RWPE2 (cell line): ENCODE measurements at regions not wholly inside any gene's neighbourhood (a gene's known extent, or its start where the extent isn't known, plus 50 kb on each side); places are given as distances from the start of the nearest gene placed in this dataset.

ENCODE experiments used
- ATAC-seq: fragments of 200-7000 bp; cut with Tn5 transposase; 3 replicates; pipeline ENCODE4 v1.9.1; 2021; ENCODE audit warnings: low read depth
- DNase-seq: peaks from one replicate; pipeline ENCODE4 v3.0.0-alpha.2; 2020; ENCODE audit warnings: low spot score
- H3K27ac ChIP-seq: fragments of 450-650 bp; 2 replicates; pipeline ENCODE4 v1.5.1; 2017; ENCODE audit warnings: mild to moderate bottlenecking; ENCODE audit not compliant: poor library complexity, severe bottlenecking
- H3K27me3 ChIP-seq: fragments of 250-450 bp; sonication (Bioruptor Pico); 2 replicates; pipeline ENCODE4 v1.5.1; 2021; ENCODE audit warnings: mild to moderate bottlenecking, moderate library complexity; ENCODE audit not compliant: insufficient read depth, poor library complexity, severe bottlenecking
- H3K36me3 ChIP-seq: fragments of 250-450 bp; sonication (Bioruptor Pico); 2 replicates; pipeline ENCODE4 v1.5.1; 2020; ENCODE audit warnings: low read depth, mild to moderate bottlenecking, moderate library complexity
- H3K4me1 ChIP-seq: fragments of 250-450 bp; sonication (Bioruptor Pico); 2 replicates; pipeline ENCODE4 v1.5.1; 2021; ENCODE audit warnings: mild to moderate bottlenecking, moderate library complexity; ENCODE audit not compliant: insufficient read depth, poor library complexity, severe bottlenecking
- H3K4me3 ChIP-seq: fragments of 250-450 bp; sonication (Bioruptor Pico); 2 replicates; pipeline ENCODE4 v1.5.1; 2021; ENCODE audit warnings: mild to moderate bottlenecking, moderate library complexity; ENCODE audit not compliant: severe bottlenecking
- H3K9me3 ChIP-seq: fragments of 250-450 bp; sonication (Bioruptor Pico); 2 replicates; pipeline ENCODE4 v1.5.1; 2021; ENCODE audit warnings: mild to moderate bottlenecking, moderate library complexity; ENCODE audit not compliant: severe bottlenecking
- TF ChIP-seq, protein P1 (sequence below): fragments of 450-650 bp; IDR thresholded peaks from one replicate; pipeline ENCODE4 v1.5.1; 2017; ENCODE audit warnings: mild to moderate bottlenecking, moderate library complexity; ENCODE audit not compliant: poor library complexity, severe bottlenecking

DNA sequence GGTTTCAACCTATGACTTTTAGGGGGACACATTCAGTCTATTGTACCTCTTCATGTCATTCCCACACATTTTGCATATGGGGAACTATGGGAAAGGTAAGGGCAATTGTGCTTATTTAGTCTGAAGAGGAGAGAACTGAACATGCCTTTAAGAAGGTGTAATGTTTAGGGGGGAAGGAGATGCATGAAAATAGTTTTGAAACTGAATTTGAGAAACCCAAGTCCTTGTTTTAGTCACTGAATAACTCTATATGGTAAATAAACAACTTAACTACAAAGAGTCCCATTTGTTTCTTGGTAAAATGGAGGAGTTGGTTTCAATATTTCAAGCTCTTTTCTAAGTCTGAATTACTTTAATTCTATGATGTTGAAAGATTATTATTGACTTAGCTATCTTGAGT, 166.1 kb downstream of the DNAJB9 start:
- H3K27me3 ChIP-seq = peaks cover 4% of the 10 kb centered on the region
- H3K36me3 ChIP-seq = no peaks in the 10 kb centered on the region
- TF ChIP-seq, protein P1, sequence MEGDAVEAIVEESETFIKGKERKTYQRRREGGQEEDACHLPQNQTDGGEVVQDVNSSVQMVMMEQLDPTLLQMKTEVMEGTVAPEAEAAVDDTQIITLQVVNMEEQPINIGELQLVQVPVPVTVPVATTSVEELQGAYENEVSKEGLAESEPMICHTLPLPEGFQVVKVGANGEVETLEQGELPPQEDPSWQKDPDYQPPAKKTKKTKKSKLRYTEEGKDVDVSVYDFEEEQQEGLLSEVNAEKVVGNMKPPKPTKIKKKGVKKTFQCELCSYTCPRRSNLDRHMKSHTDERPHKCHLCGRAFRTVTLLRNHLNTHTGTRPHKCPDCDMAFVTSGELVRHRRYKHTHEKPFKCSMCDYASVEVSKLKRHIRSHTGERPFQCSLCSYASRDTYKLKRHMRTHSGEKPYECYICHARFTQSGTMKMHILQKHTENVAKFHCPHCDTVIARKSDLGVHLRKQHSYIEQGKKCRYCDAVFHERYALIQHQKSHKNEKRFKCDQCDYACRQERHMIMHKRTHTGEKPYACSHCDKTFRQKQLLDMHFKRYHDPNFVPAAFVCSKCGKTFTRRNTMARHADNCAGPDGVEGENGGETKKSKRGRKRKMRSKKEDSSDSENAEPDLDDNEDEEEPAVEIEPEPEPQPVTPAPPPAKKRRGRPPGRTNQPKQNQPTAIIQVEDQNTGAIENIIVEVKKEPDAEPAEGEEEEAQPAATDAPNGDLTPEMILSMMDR = no peak
- DNase-seq = no peak
- H3K4me3 ChIP-seq = no peak overlapping the region
- H3K9me3 ChIP-seq = peaks cover 3% of the 10 kb centered on the region
- ATAC-seq = no peak
- H3K4me1 ChIP-seq = no peaks in the 10 kb centered on the region
- no peak overlapping the region for H3K27ac ChIP-seq

DNA sequence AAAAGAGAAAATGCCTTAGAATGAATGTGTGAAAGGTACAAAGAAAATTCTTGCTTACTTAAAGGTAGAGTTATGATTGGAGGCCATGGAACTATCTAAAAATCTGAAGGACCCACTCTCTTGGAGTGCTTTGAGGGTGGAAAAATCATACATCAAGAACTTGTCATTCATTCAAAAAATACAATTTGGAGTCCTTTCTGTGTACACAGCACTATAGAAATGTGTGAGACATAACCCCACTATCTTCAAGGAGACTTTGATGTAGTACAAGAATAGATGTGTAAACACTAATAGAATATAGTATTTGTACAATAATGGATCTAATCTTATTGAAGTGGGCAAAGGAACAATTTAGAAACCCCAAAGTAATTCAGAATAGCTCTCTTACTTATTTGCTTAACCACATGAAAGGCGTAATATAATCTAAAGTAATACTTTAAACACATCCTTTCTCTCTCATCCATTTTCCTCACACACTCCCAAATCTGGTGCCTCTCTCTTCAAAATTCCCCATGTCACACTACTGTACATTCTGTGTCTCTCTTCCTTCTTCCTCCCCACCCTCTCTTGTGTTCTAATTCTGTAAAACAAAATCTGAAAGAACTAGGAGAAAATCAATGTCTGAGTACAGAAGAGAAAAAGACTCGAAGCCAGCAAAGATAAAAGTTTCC, 166.7 kb downstream of the DNAJB9 start:
- ATAC-seq = no peak

DNA sequence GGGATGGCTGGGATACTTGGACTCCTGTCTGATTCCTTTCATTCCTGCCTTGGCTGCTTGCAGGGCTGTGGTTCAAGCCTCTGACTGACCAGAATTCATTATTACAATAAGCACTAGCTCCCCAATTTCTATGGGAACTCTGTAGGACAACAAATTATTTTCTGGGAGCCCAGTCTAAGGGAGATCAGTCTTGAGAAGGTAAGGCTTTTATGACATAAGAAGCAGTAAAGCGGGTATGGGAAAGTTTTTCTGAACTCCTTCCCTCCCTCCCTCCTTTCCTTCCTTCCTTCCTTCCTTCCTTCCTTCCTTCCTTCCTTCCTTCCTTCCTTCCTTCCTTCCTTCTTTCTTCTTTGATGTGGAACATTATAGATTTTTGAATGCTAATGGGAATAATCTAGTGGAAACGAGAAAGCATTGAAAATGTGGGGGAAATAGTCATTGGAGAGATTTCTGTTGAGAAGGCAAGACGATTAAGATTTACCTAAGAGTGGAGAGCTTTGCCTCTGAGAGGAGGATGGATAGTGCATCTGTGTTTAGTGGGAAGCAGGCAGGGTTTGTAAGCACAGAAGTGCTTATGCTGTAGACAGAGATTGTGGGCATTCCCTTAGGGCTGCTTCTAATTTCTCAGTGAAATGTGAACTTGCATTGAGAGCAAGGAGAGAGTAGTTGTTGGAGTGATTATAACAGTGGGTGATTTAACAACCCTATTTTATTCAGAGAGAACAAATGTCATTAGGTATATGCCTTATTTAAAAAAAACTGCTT, 201.5 kb downstream of the DNAJB9 start:
- Histone ChIP-seq H3K4me3 (no peak overlapping the region), H3K9me3 (no peaks in the 10 kb centered on the region), H3K27ac (no peak overlapping the region), H3K4me1 (no peaks in the 10 kb centered on the region), H3K36me3 (no peaks in the 10 kb centered on the region), H3K27me3 (no peaks in the 10 kb centered on the region)
- TF ChIP-seq, protein P1 = no peak
- DNase-seq (no peak), ATAC-seq (no peak)

More for the DNA sequence above, 166.7 kb downstream of the DNAJB9 start:
- peaks cover 3% of the 10 kb centered on the region for H3K9me3 ChIP-seq
- no peak overlapping the region for H3K27ac ChIP-seq
- peaks cover 3% of the 10 kb centered on the region for H3K27me3 ChIP-seq
- H3K36me3 ChIP-seq = no peaks in the 10 kb centered on the region
- H3K4me1 ChIP-seq = no peaks in the 10 kb centered on the region
- no peak overlapping the region for H3K4me3 ChIP-seq
- TF ChIP-seq, protein P1 = no peak
- no peak for DNase-seq

DNA sequence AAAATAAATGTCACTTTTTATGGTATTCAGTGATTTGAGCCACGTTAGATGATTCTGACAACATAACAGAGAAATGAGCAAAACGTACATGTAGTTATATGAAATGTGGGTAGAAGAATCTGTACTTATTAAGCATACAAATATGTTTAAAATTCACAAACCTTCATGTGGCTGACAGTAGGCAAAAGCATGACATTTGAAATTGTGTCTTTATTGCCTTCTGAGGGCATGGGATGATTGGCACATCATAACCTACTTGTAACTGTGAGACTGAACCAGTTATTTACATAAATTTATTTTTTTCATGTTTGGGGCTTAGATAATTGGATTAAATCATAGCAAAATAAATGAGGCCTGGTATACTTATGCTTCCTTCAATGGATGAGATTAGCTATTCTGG, 202.2 kb downstream of the DNAJB9 start:
- Histone ChIP-seq H3K27ac (no peak overlapping the region), H3K4me3 (no peak overlapping the region), H3K36me3 (no peaks in the 10 kb centered on the region), H3K9me3 (no peaks in the 10 kb centered on the region), H3K4me1 (no peaks in the 10 kb centered on the region), H3K27me3 (no peaks in the 10 kb centered on the region)
- no peak for DNase-seq
- no peak for ATAC-seq
- TF ChIP-seq, protein P1 = no peak

DNA sequence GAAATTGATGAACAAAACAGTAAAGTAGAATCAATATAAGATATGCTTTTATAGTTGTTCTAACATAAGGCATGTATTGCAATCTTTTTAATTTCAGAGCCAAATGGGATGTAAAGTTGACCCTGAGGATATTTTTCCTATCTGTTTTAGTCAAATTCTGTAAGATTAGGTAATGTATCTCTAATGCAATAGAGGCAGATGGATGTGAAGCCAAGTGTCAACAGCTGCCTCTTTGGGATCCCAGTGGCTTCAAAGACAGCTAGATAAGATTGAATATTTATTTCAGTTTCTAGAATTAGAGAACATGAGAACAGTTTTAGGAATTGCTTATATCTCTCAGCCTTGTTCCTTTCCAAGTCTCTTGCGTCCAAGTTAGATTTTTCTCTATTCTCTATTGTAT, 208.3 kb downstream of the DNAJB9 start:
- Histone ChIP-seq H3K36me3 (no peaks in the 10 kb centered on the region), H3K4me1 (no peaks in the 10 kb centered on the region), H3K9me3 (no peaks in the 10 kb centered on the region), H3K27ac (no peak overlapping the region), H3K27me3 (peaks cover 2% of the 10 kb centered on the region), H3K4me3 (no peak overlapping the region)
- no peak for DNase-seq
- no peak for ATAC-seq
- TF ChIP-seq, protein P1 = no peak
